HG03521 (cell line): ENCODE measurements at regions not wholly inside any gene's neighbourhood (a gene's known extent, or its start where the extent isn't known, plus 50 kb on each side); places are given as distances from the start of the nearest gene placed in this dataset.
"Not testable (repeated sequence)": the region's sequence is repeated elsewhere in the genome, so short reads cannot be mapped to it uniquely, and the experiment has no call there.

ENCODE experiments used
- ATAC-seq: cut with Tn5 transposase; IDR thresholded peaks from one replicate; pipeline ENCODE4 v1.9.1; 2021; ENCODE audit warnings: mild to moderate bottlenecking, moderate library complexity; ENCODE audit not compliant: unreplicated experiment

DNA sequence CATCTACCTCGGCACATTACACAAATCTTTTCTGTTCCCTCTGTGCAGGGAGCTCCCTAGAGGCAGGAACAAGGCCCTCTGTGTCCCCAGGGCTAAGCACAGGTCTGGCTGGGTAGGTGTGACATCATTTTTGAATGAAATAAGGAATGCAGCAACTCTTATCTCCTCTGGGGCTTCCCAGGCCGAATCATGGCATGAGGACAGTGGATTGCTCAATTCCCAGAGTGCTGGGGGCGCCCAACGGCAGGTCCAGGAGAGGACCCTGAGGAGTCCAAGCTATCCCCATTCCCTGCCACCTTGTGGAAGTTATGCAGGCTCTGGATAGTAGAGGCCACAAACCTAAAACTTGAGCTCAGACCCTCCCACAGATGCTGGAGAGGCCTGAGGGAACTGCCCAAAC, 158.0 kb upstream of the RAB6C start:
- no peak for ATAC-seq

DNA sequence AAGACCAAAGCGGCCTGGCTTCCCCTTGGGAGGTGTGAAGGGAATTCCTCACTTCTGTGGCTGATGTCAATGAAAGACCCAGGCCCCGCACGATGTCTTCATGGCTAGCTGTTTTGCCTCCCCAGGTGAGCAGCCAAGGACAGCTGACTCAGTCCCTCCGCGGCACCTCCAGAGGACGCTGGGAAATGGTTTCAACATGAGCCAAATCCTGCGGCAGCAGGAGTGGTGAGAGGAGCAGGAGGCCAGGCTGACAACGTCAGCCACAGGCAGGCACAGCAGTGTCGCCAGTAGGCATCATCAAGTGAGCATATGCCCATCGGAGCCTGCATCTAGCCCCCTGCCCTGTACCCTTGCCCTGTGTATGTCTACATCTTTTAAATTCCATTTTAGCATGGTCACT, 156.4 kb upstream of the RAB6C start:
- ATAC-seq = no peak

- ATAC-seq = no peak
Measured at GRCh38 chr2:129827311-129828090, 152.0 kb upstream of the RAB6C start.

DNA sequence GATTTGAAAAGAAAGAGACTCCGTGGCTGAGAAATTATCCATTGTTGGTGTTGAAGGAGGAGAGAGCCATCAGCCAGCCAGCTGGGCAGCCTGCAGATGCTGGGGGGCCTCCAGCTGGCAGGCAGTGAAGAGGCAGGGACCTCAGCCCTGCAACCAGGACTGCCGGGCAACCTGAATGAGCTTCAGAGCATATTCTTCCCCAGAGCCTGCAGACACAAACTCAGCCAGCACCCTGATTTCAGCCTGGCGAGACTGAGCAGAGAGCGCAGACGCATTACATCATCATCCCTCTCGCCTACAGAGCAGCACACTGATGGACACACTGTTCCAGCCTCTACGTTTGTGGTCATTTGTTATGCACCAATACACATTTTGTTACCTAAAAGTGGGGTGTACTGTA, 150.7 kb upstream of the RAB6C start:
- ATAC-seq = no peak

- no peak for ATAC-seq
Measured at GRCh38 chr2:129829588-129829987, 149.9 kb upstream of the RAB6C start.

DNA sequence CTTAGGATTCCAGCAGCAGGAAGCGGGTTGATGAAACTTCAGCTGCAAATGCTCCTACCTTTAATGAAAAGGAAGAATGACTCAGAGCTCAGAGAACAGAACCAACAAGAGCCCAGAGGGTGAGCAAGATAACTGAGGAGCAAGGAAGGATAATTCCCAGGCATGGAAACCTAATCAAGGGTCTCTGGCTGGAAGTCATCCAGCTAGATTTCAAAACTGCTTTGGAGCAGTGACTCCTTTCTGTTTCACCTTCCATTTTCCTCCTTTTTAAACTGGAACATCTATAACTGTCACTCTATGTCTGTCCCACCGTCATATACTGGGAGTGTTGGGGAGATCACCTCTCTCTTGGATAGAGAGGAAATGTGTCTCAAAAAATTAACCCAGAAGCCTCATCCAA, 148.4 kb upstream of the RAB6C start:
- ATAC-seq = no peak

GRCh38 chr2:129833465-129833864, 146.0 kb upstream of the RAB6C start:
- not testable (repeated sequence) for ATAC-seq

DNA sequence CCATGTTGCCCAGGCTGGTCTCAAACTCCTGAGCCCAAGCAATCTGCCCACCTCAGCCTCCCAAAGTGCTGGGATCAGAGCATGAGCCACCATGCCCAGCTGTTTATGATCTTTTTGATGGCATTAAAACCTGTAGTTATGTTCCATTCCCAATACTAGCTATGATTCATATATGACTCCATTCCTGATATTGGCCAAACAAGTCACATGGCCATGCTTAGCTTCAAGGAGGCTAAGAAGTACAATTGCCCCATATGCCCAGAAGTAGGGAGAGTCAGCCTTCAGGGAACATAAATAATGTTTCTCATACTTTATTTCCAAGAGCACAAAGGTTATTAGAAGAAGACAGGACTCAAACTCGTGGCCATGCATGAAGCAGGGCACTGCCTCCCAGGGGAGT, 132.4 kb upstream of the RAB6C start:
- no peak for ATAC-seq

- peak; percentile 61 for ATAC-seq
Measured at GRCh38 chr2:129849559-129850160, 129.8 kb upstream of the RAB6C start.

- ATAC-seq = no peak
Measured at GRCh38 chr2:129857200-129857599, 122.3 kb upstream of the RAB6C start.

DNA sequence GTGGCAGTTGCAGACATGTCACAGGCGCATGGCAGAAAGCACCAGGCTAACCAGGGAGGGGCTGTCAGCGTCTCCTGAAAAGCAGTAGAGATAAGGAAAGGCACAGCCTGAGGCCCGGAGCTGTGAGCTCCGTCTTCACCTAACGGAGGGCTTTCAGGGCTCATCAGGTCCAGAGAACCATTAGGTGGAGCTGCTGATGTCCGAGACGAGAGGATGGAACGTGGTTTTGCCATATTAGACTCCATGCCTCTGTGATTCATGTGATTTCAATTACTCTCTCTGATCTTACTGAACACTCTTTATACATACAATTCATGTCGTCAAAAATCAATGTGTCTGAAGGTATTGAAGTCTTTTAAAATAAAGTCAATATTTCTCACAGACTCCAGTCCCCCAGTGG, 120.3 kb upstream of the RAB6C start:
- no peak for ATAC-seq

DNA sequence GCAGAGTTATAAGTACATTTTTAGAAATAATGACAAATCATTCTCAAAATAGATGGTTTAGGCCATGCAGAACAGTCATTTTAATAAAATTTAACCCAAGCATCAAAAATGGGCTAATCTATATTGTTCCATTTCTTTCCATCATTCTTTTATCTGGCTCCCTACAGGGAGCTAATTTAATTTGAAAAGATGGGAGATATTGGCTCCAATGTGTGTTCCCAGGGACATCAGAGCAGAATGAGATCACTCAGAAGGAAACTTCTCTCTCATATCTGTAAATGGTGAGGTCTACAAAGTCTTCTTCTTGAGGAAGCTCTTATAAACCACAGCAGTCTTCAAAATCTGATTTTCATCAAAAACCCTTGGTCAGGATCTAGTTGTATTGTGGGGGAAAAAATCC, 119.4 kb upstream of the RAB6C start:
- no peak for ATAC-seq

GRCh38 chr2:129861666-129862288, 117.7 kb upstream of the RAB6C start:
- no peak for ATAC-seq

DNA sequence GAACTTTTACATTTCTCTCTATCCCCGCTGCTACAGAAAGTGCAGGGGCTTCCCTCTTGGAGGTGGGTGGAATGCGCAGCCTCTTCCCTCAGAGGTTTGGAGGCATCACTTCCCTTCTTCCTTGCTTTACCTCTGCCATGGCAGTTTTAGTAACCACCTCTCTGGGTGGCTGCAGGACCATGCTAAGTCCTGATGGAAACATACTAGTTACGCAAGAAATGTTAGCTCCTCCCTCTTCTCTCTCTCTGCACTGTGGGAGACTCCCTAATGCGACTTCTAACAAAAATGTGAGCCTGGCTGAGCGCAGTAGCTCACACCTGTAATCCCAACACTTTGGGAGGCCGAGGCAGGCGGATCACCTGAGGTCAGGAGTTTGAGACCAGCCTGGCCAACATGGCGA, 116.8 kb upstream of the RAB6C start:
- ATAC-seq = no peak

- no peak for ATAC-seq
Measured at GRCh38 chr2:129863350-129863749, 116.1 kb upstream of the RAB6C start.

GRCh38 chr2:129864719-129865118, 114.7 kb upstream of the RAB6C start:
- ATAC-seq = no peak

DNA sequence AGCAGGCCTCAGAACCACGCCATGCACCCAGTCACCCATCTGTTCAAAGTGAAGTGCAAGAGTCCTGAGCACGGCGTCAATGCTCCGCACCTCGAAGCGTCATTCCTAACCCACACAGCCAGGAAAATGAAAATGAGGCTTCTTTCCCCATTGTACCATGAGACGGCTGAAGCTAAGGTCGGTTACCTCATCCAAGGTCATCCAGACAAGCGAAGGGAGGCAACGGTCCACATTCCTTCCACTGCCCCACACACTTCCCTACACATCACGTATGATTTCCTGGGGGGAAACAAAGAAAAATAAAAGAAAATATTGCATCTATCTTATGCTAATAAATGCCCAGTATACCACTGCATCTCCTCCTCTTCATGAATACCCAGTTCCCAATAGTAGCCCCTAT, 113.5 kb upstream of the RAB6C start:
- ATAC-seq = no peak

- ATAC-seq = no peak
Measured at GRCh38 chr2:129866391-129866790, 113.1 kb upstream of the RAB6C start.

DNA sequence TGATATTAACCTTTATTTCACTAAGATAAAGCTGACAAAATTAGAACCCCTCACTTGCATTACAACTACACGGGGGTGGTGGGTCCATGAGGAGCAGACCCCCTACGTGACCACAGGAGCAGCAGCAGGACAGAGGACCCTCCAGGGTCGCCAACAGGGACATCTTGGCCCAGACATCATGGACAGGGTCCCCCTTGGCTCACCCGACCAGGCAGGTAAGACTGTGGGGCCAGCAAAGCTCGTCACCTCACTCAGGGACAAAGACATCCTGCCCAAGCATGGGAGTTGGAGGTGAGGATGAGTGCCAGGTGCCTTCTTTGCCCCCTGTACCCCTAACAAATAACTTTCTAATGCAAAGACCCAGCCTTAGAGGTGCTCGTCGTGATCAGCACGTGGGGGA, 111.3 kb upstream of the RAB6C start:
- ATAC-seq = no peak

DNA sequence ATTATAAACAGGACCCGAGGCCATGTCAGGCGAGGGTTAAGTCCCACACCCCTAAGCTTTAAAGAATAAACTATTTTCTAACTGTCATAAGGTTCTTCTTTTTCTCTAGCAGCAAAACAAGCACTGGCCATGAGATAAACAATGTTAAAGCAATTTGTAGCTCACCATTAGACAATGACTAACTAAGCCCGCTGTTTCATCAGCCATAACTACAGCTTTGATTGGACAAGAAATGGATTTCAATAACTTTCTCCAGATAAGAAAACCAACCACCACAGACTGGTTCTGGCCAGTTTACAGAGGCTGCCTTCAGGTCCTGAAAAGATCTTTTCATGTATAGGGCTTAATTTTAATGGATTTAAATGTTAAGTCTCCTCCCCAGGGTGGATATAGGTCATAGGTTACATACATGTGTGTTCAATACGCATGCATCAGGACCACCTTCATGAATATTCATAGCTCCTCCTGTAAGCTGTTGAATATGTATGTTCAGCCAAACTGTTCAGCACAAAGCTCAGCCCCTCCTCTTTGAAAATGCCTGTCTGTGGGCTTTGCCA, 108.7 kb upstream of the RAB6C start:
- no peak for ATAC-seq

GRCh38 chr2:129872446-129872845, 107.0 kb upstream of the RAB6C start:
- ATAC-seq = no peak

DNA sequence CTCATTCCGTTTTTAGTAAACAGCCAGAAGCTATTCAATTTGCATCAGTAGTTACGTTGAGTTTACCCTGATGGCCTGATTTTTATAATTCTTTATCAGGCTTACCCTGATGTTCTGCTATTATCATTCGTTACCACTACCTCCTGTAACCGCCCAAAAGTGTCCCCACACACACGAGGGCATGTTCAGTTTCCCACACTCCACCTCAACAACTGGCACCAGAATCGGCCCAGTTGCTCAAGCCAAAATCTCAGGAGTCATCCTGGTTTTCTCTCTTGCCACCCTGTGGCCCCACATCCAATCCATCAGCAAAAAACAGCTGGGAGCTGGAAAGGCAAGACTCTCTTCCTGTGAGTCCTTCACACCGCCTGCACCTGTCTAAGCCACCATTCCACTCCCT, 102.9 kb upstream of the RAB6C start:
- ATAC-seq = no peak
